OCI-LY7 (cell line): ENCODE measurements at regions not wholly inside any gene's neighbourhood (a gene's known extent, or its start where the extent isn't known, plus 50 kb on each side); places are given as distances from the start of the nearest gene placed in this dataset.
"Not testable (repeated sequence)": the region's sequence is repeated elsewhere in the genome, so short reads cannot be mapped to it uniquely, and the experiment has no call there.

ENCODE experiments used
- EZH2phosphoT487 ChIP-seq: fragments of 200-600 bp; sonication (generic); IDR thresholded peaks from 2 replicates; pipeline ENCODE4 v1.6.1; 2018; ENCODE audit warnings: low read depth, borderline replicate concordance, mild to moderate bottlenecking, mixed run types, antibody characterized with exemption, low read length, moderate library complexity, mixed read lengths
- TF ChIP-seq, protein P1 (sequence below): fragments of 200-600 bp; sonication (generic); conservative IDR thresholded peaks from 2 replicates; pipeline ENCODE4 v1.5.1; 2014; ENCODE audit warnings: mild to moderate bottlenecking, antibody characterized with exemption, low read length, moderate library complexity, mixed read lengths

DNA sequence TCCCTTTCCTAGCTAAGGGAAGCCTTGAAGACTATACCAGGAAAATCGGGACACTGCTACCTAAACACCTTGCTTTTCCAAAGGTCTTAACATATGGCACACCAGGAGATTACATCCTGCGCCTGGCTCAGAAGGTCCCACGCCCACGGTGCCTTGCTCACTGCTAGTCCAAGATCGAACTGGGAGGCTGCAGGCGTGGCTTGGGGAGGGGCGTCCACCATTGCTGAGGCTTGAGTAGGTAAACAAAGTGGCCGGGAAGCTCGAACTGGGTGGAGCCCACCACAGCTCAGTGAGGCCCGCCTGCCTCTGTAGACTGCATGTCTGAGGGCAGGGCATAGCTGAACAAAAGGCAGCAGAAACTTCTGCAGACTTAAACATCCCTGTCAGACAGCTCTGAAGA lies 459.7 kb upstream of the EYS start:
- TF ChIP-seq, protein P1, sequence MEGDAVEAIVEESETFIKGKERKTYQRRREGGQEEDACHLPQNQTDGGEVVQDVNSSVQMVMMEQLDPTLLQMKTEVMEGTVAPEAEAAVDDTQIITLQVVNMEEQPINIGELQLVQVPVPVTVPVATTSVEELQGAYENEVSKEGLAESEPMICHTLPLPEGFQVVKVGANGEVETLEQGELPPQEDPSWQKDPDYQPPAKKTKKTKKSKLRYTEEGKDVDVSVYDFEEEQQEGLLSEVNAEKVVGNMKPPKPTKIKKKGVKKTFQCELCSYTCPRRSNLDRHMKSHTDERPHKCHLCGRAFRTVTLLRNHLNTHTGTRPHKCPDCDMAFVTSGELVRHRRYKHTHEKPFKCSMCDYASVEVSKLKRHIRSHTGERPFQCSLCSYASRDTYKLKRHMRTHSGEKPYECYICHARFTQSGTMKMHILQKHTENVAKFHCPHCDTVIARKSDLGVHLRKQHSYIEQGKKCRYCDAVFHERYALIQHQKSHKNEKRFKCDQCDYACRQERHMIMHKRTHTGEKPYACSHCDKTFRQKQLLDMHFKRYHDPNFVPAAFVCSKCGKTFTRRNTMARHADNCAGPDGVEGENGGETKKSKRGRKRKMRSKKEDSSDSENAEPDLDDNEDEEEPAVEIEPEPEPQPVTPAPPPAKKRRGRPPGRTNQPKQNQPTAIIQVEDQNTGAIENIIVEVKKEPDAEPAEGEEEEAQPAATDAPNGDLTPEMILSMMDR, result not testable (repeated sequence)
- not testable (repeated sequence) for TF ChIP-seq EZH2phosphoT487
